ENCODE measurements at regions not wholly inside any gene's neighbourhood (a gene's known extent, or its start where the extent isn't known, plus 50 kb on each side); places are given as distances from the start of the nearest gene placed in this dataset.

DNA sequence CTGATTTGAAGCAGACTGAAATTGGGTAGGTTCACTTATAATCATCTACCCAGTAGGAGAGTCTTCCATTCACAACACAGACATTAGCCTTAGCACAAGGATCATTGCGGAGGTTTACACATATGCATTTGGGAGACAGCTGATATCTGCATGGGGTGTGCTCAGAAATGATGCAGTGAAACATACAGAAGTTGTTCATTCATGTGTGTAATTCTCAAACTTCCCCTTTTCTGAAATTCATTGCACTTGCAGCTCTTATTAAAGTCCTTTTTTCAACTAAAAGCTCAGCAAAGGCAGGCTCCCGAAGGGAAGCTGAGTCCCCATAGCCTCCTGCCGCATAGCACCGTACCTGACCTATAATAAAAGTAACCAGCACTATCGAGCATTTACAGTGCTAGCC is 218.3 kb upstream of the CRY1 start:
- no peaks in the 10 kb centered on the region for H3K36me3 ChIP-seq
- no peaks in the 10 kb centered on the region for H3K4me1 ChIP-seq
- no peak for DNase-seq (ENCODE audit: low spot score in 2 of 2)
- H3K27ac ChIP-seq = no peak overlapping the region
- TF ChIP-seq POLR2A (IDR thresholded peaks at IDR 0.05) (no peak), EP300 (IDR thresholded peaks at IDR 0.05) (no peak), CTCF (IDR thresholded peaks at IDR 0.05) (no peak), POLR2AphosphoS5 (IDR thresholded peaks at IDR 0.05) (no peak)
- H3K4me3 ChIP-seq = no peak overlapping the region
- H3K9me3 ChIP-seq = no peaks in the 10 kb centered on the region
- H3K27me3 ChIP-seq = peaks cover 16% of the 10 kb centered on the region
- WGBS = 86% methylated on average over 5 of the region's 5 CpGs

- Histone ChIP-seq H3K4me1 (peaks cover 41% of the 10 kb centered on the region), H3K4me3 (peak overlapping the region; percentile 68), H3K27ac (peak overlapping the region; percentile 80), H3K36me3 (no peaks in the 10 kb centered on the region), H3K27me3 (peaks cover 42% of the 10 kb centered on the region), H3K9me3 (no peaks in the 10 kb centered on the region)
- DNase-seq (ENCODE audit: low spot score in 2 of 2) = peak; percentile 73 to 88
- TF ChIP-seq CTCF (IDR thresholded peaks at IDR 0.05) (no peak), POLR2A (IDR thresholded peaks at IDR 0.05) (no peak), EP300 (IDR thresholded peaks at IDR 0.05) (no peak)
- 4% methylated on average over 39 of the region's 58 CpGs for whole genome bisulfite sequencing
Measured at GRCh38 chr12:107317751-107318555, 224.6 kb upstream of the CRY1 start.

DNA sequence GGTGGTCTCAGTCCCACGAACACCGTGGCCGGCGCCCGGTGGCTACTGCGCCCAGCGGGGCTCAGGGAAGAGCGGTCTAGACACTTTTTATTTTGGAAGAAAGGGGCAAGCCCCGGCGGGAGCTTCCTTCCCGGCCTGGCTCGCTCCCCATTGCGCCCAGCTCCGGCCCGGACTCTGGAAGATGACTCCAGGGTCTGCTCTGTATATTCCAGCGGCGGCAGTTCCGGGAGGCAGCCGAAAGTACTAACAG is 225.1 kb upstream of the CRY1 start:
- Histone ChIP-seq H3K4me1 (peaks cover 41% of the 10 kb centered on the region), H3K4me3 (peak overlapping the region; percentile 68), H3K27ac (peak overlapping the region; percentile 80), H3K27me3 (peaks cover 42% of the 10 kb centered on the region), H3K36me3 (no peaks in the 10 kb centered on the region), H3K9me3 (no peaks in the 10 kb centered on the region)
- DNase-seq (ENCODE audit: low spot score in 2 of 2) = no peak
- WGBS = 0% methylated on average over 5 of the region's 19 CpGs
- TF ChIP-seq POLR2AphosphoS5 (IDR thresholded peaks at IDR 0.05) = no peak

- H3K27me3 ChIP-seq = peaks cover 42% of the 10 kb centered on the region
Measured at GRCh38 chr12:107318806-107319532, 225.6 kb upstream of the CRY1 start.

DNA sequence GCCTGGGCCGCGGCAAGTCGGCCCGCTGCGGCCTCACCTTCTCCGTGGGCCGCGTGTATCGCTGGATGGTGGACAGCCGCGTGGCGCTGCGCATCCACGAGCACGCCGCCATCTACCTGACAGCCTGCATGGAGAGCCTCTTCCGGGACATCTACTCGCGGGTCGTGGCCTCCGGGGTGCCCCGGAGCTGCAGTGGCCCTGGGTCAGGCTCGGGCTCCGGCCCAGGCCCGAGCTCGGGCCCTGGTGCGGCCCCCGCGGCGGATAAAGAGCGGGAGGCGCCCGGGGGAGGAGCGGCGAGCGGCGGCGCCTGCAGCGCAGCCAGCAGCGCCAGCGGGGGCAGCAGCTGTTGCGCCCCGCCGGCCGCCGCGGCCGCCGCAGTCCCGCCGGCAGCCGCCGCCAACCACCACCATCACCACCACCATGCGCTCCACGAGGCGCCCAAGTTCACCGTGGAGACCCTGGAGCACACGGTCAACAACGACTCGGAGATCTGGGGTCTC is 226.2 kb upstream of the CRY1 start:
- no peak for DNase-seq (ENCODE audit: low spot score in 2 of 2)
- no peaks in the 10 kb centered on the region for H3K36me3 ChIP-seq
- peaks cover 42% of the 10 kb centered on the region for H3K27me3 ChIP-seq
- H3K4me1 ChIP-seq = peaks cover 41% of the 10 kb centered on the region
- H3K9me3 ChIP-seq = no peaks in the 10 kb centered on the region
- TF ChIP-seq EP300 (IDR thresholded peaks at IDR 0.05) (no peak), POLR2A (IDR thresholded peaks at IDR 0.05) (no peak), CTCF (IDR thresholded peaks at IDR 0.05) (no peak), POLR2AphosphoS5 (IDR thresholded peaks at IDR 0.05) (no peak)
- peak overlapping the region; percentile 68 for H3K4me3 ChIP-seq
- WGBS = no CpG with 5 or more reads among the region's 60 CpGs
- H3K27ac ChIP-seq = peak overlapping the region; percentile 80

More at GRCh38 chr12:107318806-107319532, 225.6 kb upstream of the CRY1 start:
- Histone ChIP-seq H3K4me3 (peak overlapping the region; percentile 68), H3K9me3 (no peaks in the 10 kb centered on the region), H3K4me1 (peaks cover 41% of the 10 kb centered on the region), H3K36me3 (no peaks in the 10 kb centered on the region), H3K27ac (peak overlapping the region; percentile 80)
- DNase-seq (ENCODE audit: low spot score in 2 of 2) = no peak
- no peak for TF ChIP-seq CTCF (IDR thresholded peaks at IDR 0.05)
- no peak for TF ChIP-seq EP300 (IDR thresholded peaks at IDR 0.05)
- TF ChIP-seq POLR2A (IDR thresholded peaks at IDR 0.05) = no peak
- TF ChIP-seq POLR2AphosphoS5 (IDR thresholded peaks at IDR 0.05) = no peak
- WGBS = no CpG with 5 or more reads among the region's 72 CpGs
